GM12878 (cell line): ENCODE measurements at regions not wholly inside any gene's neighbourhood (a gene's known extent, or its start where the extent isn't known, plus 50 kb on each side); places are given as distances from the start of the nearest gene placed in this dataset.

Experiments
- POLR2A ChIP-seq: IDR thresholded peaks from 2 replicates; pipeline ENCODE4 v1.6.1; 2011; ENCODE audit warnings: low read depth, mild to moderate bottlenecking, low read length
- POLR2AphosphoS5 ChIP-seq: IDR thresholded peaks from 2 replicates; pipeline ENCODE4 v1.6.1; 2011; ENCODE audit warnings: mild to moderate bottlenecking, low read length, inconsistent platforms
- RAD51 ChIP-seq: fragments of 450-650 bp; IDR thresholded peaks from 2 replicates; pipeline ENCODE4 v1.6.1; 2016; ENCODE audit warnings: moderate library complexity, mild to moderate bottlenecking, inconsistent platforms
- RELA ChIP-seq: fragments of 450-650 bp; IDR thresholded peaks from 2 replicates; pipeline ENCODE4 v1.8.0; 2014; ENCODE audit warnings: borderline replicate concordance; ENCODE audit not compliant: partially characterized antibody
- RFX5 ChIP-seq: IDR thresholded peaks from 2 replicates; pipeline ENCODE4 v1.6.1; 2011; ENCODE audit warnings: low read depth, low read length, improper control_type of control experiment
- TF ChIP-seq, protein P1 (sequence below): fragments of 450-650 bp; IDR thresholded peaks from 2 replicates; pipeline ENCODE4 v1.6.1; 2017; ENCODE audit warnings: mild to moderate bottlenecking
- TF ChIP-seq, protein P2 (sequence below): fragments of 450-650 bp; formaldehyde crosslinking; IDR thresholded peaks from 2 replicates; pipeline ENCODE4 v1.4.0; 2022; ENCODE audit warnings: mild to moderate bottlenecking, moderate library complexity

DNA sequence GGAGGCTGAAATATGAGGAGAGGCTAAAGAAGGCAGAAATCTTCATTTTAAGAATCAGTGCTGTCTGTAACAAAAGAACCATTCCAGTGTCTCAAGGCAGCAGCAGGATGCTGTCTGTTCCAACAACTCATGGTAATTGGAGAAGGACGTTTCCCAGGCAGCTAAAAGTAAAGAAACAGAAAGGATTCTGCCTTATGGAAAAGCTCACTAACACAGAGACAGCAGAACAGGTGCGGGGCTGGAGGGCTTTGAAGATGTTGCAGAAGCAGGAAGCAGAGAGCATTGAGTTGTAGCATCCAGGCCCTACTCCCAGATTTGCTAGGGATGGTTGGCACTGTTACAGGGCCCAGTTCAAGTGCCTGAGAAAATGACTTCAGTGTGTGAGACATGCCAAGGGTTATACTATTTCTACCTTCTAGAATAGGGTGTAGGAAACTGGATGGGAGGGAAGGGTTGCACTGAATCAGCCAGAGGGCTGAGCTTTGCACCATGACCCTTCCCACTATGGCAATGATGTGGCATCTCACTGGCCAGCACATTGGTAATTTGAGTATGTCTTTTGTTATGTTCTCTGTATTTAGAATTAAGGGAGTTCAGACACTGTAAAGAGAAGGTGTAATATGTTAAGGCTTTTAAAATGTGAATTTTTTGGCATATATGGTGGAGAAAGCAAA, 160.0 kb upstream of the FBXO33 start:
- TF ChIP-seq POLR2A: no peak
- TF ChIP-seq POLR2AphosphoS5: no peak
- TF ChIP-seq, protein P1, sequence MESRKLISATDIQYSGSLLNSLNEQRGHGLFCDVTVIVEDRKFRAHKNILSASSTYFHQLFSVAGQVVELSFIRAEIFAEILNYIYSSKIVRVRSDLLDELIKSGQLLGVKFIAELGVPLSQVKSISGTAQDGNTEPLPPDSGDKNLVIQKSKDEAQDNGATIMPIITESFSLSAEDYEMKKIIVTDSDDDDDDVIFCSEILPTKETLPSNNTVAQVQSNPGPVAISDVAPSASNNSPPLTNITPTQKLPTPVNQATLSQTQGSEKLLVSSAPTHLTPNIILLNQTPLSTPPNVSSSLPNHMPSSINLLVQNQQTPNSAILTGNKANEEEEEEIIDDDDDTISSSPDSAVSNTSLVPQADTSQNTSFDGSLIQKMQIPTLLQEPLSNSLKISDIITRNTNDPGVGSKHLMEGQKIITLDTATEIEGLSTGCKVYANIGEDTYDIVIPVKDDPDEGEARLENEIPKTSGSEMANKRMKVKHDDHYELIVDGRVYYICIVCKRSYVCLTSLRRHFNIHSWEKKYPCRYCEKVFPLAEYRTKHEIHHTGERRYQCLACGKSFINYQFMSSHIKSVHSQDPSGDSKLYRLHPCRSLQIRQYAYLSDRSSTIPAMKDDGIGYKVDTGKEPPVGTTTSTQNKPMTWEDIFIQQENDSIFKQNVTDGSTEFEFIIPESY: no peak
- no peak for TF ChIP-seq RFX5
- TF ChIP-seq RELA: no peak
- TF ChIP-seq RAD51: no peak
- TF ChIP-seq, protein P2, sequence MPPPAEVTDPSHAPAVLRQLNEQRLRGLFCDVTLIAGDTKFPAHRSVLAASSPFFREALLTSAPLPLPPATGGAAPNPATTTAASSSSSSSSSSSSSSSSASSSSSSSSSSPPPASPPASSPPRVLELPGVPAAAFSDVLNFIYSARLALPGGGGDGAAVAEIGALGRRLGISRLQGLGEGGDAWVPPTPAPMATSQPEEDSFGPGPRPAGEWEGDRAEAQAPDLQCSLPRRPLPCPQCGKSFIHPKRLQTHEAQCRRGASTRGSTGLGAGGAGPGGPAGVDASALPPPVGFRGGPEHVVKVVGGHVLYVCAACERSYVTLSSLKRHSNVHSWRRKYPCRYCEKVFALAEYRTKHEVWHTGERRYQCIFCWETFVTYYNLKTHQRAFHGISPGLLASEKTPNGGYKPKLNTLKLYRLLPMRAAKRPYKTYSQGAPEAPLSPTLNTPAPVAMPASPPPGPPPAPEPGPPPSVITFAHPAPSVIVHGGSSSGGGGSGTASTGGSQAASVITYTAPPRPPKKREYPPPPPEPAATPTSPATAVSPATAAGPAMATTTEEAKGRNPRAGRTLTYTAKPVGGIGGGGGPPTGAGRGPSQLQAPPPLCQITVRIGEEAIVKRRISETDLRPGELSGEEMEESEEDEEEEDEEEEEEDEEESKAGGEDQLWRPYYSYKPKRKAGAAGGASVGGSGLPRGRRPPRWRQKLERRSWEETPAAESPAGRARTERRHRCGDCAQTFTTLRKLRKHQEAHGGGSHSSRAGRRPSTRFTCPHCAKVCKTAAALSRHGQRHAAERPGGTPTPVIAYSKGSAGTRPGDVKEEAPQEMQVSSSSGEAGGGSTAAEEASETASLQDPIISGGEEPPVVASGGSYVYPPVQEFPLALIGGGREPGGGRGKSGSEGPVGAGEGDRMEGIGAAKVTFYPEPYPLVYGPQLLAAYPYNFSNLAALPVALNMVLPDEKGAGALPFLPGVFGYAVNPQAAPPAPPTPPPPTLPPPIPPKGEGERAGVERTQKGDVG: no peak
